WTC11 (cell line): ENCODE measurements at regions not wholly inside any gene's neighbourhood (a gene's known extent, or its start where the extent isn't known, plus 50 kb on each side); places are given as distances from the start of the nearest gene placed in this dataset.

Source experiments
- CTCF ChIP-seq: fragments of 200-600 bp; IDR thresholded peaks from 2 replicates; pipeline ENCODE4 v1.8.0; 2022; ENCODE audit warnings: antibody characterized with exemption
- NFE2L1 ChIP-seq: sonication (generic); formaldehyde crosslinking; IDR thresholded peaks from 2 replicates; pipeline ENCODE4 v1.8.1; 2023; ENCODE audit warnings: missing genetic modification reagents
- OVOL2 ChIP-seq: fragments of 250-450 bp; sonication (Bioruptor Pico); IDR thresholded peaks from 2 replicates; pipeline ENCODE4 v1.9.0; 2021; ENCODE audit warnings: mild to moderate bottlenecking, borderline replicate concordance
- SP1 ChIP-seq: sonication (generic); formaldehyde crosslinking; conservative IDR thresholded peaks from 2 replicates; pipeline ENCODE4 v1.8.1; 2022; ENCODE audit warnings: missing genetic modification reagents
- TEAD4 ChIP-seq: sonication (generic); formaldehyde crosslinking; IDR thresholded peaks from 2 replicates; pipeline ENCODE4 v1.8.0; 2022; ENCODE audit warnings: mild to moderate bottlenecking, missing genetic modification reagents
- ZNF232 ChIP-seq: sonication (generic); formaldehyde crosslinking; IDR thresholded peaks from 2 replicates; pipeline ENCODE4 v1.8.0; 2022; ENCODE audit warnings: mild to moderate bottlenecking, missing genetic modification reagents
- TF ChIP-seq, protein P1 (sequence below): sonication (generic); formaldehyde crosslinking; IDR thresholded peaks from 2 replicates; pipeline ENCODE4 v1.8.1; 2022; ENCODE audit warnings: mild to moderate bottlenecking, missing genetic modification reagents, moderate library complexity, borderline replicate concordance
- TF ChIP-seq, protein P2 (sequence below): sonication (generic); formaldehyde crosslinking; IDR thresholded peaks from 2 replicates; pipeline ENCODE4 v1.8.0; 2022; ENCODE audit warnings: mild to moderate bottlenecking, missing genetic modification reagents
- TF ChIP-seq, protein P3 (sequence below): sonication (generic); formaldehyde crosslinking; IDR thresholded peaks from 2 replicates; pipeline ENCODE4 v1.8.1; 2023; ENCODE audit warnings: mild to moderate bottlenecking, missing genetic modification reagents, borderline replicate concordance

DNA sequence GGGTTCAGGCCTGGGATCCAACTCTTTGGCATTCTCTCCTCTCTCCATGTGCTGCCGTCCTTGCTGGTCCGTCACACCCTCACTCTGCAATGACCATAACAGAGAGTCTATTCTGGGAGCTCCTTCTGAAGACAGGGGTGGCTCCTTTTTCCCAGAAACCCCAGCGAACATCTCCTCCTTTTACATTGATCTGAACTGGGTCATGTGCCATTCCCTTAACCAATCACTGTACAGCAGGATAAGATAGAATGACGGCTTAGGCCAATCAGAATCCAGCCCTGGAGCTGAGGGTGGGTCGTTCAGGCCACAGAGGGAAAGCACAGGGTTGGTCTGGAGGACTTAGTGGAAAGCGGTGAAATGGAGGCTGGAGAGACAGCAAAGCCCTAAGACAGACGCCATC is 740.1 kb downstream of the MATN1 start:
- TF ChIP-seq, protein P1, sequence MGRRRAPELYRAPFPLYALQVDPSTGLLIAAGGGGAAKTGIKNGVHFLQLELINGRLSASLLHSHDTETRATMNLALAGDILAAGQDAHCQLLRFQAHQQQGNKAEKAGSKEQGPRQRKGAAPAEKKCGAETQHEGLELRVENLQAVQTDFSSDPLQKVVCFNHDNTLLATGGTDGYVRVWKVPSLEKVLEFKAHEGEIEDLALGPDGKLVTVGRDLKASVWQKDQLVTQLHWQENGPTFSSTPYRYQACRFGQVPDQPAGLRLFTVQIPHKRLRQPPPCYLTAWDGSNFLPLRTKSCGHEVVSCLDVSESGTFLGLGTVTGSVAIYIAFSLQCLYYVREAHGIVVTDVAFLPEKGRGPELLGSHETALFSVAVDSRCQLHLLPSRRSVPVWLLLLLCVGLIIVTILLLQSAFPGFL (CRISPR knock-in tag) = no peak
- TF ChIP-seq CTCF (no peak), ZNF232 (CRISPR knock-in tag) (no peak), TEAD4 (CRISPR knock-in tag) (no peak), SP1 (CRISPR knock-in tag) (no peak), OVOL2 (CRISPR knock-in tag) (no peak), NFE2L1 (CRISPR knock-in tag) (no peak)
- TF ChIP-seq, protein P2, sequence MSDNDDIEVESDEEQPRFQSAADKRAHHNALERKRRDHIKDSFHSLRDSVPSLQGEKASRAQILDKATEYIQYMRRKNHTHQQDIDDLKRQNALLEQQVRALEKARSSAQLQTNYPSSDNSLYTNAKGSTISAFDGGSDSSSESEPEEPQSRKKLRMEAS = no peak
- TF ChIP-seq, protein P3, sequence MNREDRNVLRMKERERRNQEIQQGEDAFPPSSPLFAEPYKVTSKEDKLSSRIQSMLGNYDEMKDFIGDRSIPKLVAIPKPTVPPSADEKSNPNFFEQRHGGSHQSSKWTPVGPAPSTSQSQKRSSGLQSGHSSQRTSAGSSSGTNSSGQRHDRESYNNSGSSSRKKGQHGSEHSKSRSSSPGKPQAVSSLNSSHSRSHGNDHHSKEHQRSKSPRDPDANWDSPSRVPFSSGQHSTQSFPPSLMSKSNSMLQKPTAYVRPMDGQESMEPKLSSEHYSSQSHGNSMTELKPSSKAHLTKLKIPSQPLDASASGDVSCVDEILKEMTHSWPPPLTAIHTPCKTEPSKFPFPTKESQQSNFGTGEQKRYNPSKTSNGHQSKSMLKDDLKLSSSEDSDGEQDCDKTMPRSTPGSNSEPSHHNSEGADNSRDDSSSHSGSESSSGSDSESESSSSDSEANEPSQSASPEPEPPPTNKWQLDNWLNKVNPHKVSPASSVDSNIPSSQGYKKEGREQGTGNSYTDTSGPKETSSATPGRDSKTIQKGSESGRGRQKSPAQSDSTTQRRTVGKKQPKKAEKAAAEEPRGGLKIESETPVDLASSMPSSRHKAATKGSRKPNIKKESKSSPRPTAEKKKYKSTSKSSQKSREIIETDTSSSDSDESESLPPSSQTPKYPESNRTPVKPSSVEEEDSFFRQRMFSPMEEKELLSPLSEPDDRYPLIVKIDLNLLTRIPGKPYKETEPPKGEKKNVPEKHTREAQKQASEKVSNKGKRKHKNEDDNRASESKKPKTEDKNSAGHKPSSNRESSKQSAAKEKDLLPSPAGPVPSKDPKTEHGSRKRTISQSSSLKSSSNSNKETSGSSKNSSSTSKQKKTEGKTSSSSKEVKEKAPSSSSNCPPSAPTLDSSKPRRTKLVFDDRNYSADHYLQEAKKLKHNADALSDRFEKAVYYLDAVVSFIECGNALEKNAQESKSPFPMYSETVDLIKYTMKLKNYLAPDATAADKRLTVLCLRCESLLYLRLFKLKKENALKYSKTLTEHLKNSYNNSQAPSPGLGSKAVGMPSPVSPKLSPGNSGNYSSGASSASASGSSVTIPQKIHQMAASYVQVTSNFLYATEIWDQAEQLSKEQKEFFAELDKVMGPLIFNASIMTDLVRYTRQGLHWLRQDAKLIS = no peak
